PFSK-1 (cell line): ENCODE measurements at regions not wholly inside any gene's neighbourhood (a gene's known extent, or its start where the extent isn't known, plus 50 kb on each side); places are given as distances from the start of the nearest gene placed in this dataset.

Source experiments
- FOXP2 ChIP-seq: optimal IDR thresholded peaks from 2 replicates; pipeline ENCODE3; 2011; ENCODE audit warnings: borderline replicate concordance, control low read depth, inconsistent platforms; ENCODE audit not compliant: insufficient read depth; ENCODE audit errors: extremely low read length, extremely low read depth
- POLR2AphosphoS5 ChIP-seq: IDR thresholded peaks from 2 replicates; pipeline ENCODE4 v1.6.1; 2012; ENCODE audit warnings: low read depth, mild to moderate bottlenecking, control low read depth, low read length, moderate library complexity
- SIN3A ChIP-seq: IDR thresholded peaks from 2 replicates; pipeline ENCODE4 v1.6.1; 2012; ENCODE audit warnings: mild to moderate bottlenecking, low read length, moderate library complexity, borderline replicate concordance; ENCODE audit not compliant: insufficient read depth
- TAF1 ChIP-seq: IDR thresholded peaks from 2 replicates; pipeline ENCODE4 v1.6.1; 2012; ENCODE audit warnings: low read length, control low read depth, borderline replicate concordance; ENCODE audit not compliant: insufficient read depth
- TF ChIP-seq, protein P1 (sequence below), 2 experiments: IDR thresholded peaks; 2 replicates each; pipeline versions ENCODE4 v1.6.1 to v1.8.0; 2011 to 2012; ENCODE audit warnings: low read depth in 2 of 2, low read length in 2 of 2, control low read depth in 1 of 2, inconsistent platforms in 1 of 2, mild to moderate bottlenecking in 1 of 2, moderate library complexity in 1 of 2; ENCODE audit not compliant: insufficient read depth in 1 of 2

- TF ChIP-seq TAF1, result no peak
- no peak for TF ChIP-seq POLR2AphosphoS5
- TF ChIP-seq, protein P1, sequence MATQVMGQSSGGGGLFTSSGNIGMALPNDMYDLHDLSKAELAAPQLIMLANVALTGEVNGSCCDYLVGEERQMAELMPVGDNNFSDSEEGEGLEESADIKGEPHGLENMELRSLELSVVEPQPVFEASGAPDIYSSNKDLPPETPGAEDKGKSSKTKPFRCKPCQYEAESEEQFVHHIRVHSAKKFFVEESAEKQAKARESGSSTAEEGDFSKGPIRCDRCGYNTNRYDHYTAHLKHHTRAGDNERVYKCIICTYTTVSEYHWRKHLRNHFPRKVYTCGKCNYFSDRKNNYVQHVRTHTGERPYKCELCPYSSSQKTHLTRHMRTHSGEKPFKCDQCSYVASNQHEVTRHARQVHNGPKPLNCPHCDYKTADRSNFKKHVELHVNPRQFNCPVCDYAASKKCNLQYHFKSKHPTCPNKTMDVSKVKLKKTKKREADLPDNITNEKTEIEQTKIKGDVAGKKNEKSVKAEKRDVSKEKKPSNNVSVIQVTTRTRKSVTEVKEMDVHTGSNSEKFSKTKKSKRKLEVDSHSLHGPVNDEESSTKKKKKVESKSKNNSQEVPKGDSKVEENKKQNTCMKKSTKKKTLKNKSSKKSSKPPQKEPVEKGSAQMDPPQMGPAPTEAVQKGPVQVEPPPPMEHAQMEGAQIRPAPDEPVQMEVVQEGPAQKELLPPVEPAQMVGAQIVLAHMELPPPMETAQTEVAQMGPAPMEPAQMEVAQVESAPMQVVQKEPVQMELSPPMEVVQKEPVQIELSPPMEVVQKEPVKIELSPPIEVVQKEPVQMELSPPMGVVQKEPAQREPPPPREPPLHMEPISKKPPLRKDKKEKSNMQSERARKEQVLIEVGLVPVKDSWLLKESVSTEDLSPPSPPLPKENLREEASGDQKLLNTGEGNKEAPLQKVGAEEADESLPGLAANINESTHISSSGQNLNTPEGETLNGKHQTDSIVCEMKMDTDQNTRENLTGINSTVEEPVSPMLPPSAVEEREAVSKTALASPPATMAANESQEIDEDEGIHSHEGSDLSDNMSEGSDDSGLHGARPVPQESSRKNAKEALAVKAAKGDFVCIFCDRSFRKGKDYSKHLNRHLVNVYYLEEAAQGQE (IDR thresholded peaks at IDR 0.05; ENCODE audit: insufficient read depth in 1 of 2, low read depth in 2 of 2, low read length in 2 of 2), result no peak
- TF ChIP-seq SIN3A, result no peak
- no peak for TF ChIP-seq FOXP2
These were observed 451.8 kb downstream of the SUCLA2 start for GRCh38 chr13:47549219-47549752.
